ENCODE measurements at regions not wholly inside any gene's neighbourhood (a gene's known extent, or its start where the extent isn't known, plus 50 kb on each side); places are given as distances from the start of the nearest gene placed in this dataset.

- Histone ChIP-seq H2BK15ac (ENCODE audit: low read length) (no peak overlapping the region), H3K23me2 (ENCODE audit: low read depth, low read length) (no peaks in the 10 kb centered on the region), H3K14ac (ENCODE audit: insufficient read length) (no peak overlapping the region), H3K4me1 (replicated peaks in 1 of 4; ENCODE audit: control insufficient read depth in 3 of 4, insufficient read depth in 4 of 4, low read length in 3 of 4) (no peaks in the 10 kb centered on the region), H3K23ac (ENCODE audit: insufficient read length) (no peak overlapping the region), H3K27ac (ENCODE audit: low read depth, low read length) (no peak overlapping the region), H2AFZ (ENCODE audit: low read length) (no peak overlapping the region), H3K4me2 (ENCODE audit: insufficient read depth in 1 of 2, low read depth in 2 of 2, low read length in 2 of 2) (no peak overlapping the region), H4K5ac (ENCODE audit: insufficient read length, low read depth, low read length) (no peak overlapping the region), H3K79me2 (ENCODE audit: control insufficient read depth in 1 of 2, insufficient read depth in 2 of 2, low read length in 2 of 2) (no peaks in the 10 kb centered on the region), H3K36me3 (ENCODE audit: control insufficient read depth in 2 of 4, insufficient read depth in 4 of 4, low read length in 3 of 4) (no peaks in the 10 kb centered on the region), H3K56ac (replicated peaks; ENCODE audit: insufficient read length, low read depth, low read length) (no peak overlapping the region), H3K79me1 (ENCODE audit: low read depth, low read length) (no peaks in the 10 kb centered on the region), H4K91ac (replicated peaks; ENCODE audit: insufficient read length, low read length) (no peak overlapping the region), H4K20me1 (replicated peaks in 1 of 2; ENCODE audit: control insufficient read depth in 1 of 2, insufficient read depth in 2 of 2, low read length in 2 of 2) (no peaks in the 10 kb centered on the region), H3K18ac (ENCODE audit: extremely low read depth, low read length) (no peak overlapping the region), H4K8ac (ENCODE audit: extremely low read depth, insufficient read depth, low read length) (no peak overlapping the region), H2BK12ac (ENCODE audit: low read depth, low read length) (no peak overlapping the region), H2AK5ac (ENCODE audit: low read depth, low read length) (no peak overlapping the region), H3K4me3 (ENCODE audit: extremely low read depth in 1 of 4, insufficient read depth in 2 of 4, low read depth in 3 of 4, low read length in 4 of 4) (no peak overlapping the region), H2BK20ac (ENCODE audit: low read length) (no peak overlapping the region), H3K27me3 (replicated peaks in 1 of 4; ENCODE audit: control insufficient read depth in 3 of 4, extremely low read depth in 1 of 4, insufficient read depth in 3 of 4, low read length in 3 of 4) (peaks cover 0 to 1% (median 0%) of the 10 kb centered on the region in 4 experiments; a peak in 1 of 7 replicates), H3K4ac (replicated peaks; ENCODE audit: insufficient read length, low read depth, low read length) (no peak overlapping the region), H2BK120ac (replicated peaks; ENCODE audit: low read depth, low read length) (no peak overlapping the region), H2BK5ac (ENCODE audit: low read depth, low read length) (no peak overlapping the region), H3K9ac (replicated peaks in 1 of 4; ENCODE audit: extremely low read depth in 1 of 4, low read depth in 3 of 4, low read length in 3 of 4) (no peak overlapping the region), H3K9me3 (ENCODE audit: insufficient read depth in 2 of 2, low read depth in 1 of 2, low read length in 1 of 2) (no peaks in the 10 kb centered on the region)
- no peak for TF ChIP-seq MAFK (IDR thresholded peaks at IDR 0.05; ENCODE audit: low read depth, low read length)
- TF ChIP-seq HDAC6 (IDR thresholded peaks at IDR 0.05; ENCODE audit: low read depth, low read length): no peak
- no peak for TF ChIP-seq EGR1 (IDR thresholded peaks at IDR 0.05; ENCODE audit: borderline replicate concordance, low read depth, low read length)
- TF ChIP-seq PHF8 (conservative IDR thresholded peaks at IDR 0.05; ENCODE audit: low read depth, low read length): no peak
- TF ChIP-seq FOSL1 (IDR thresholded peaks at IDR 0.05; ENCODE audit: insufficient read depth, low read depth, low read length): no peak
- TF ChIP-seq TAF1 (IDR thresholded peaks at IDR 0.05; ENCODE audit: low read depth, low read length): no peak
- CTCF ChIA-PET (ENCODE audit: partially characterized antibody): no interaction called here
- no peak for DNase-seq (ENCODE audit: low read depth in 1 of 2, low spot score in 2 of 2)
- POLR2A ChIA-PET (ENCODE audit: partially characterized antibody): no interaction called here
- FAIRE-seq: no peak
- 98% methylated on average over 4 of the region's 4 CpGs; no CpG with 5 or more reads in 1 of the 2 experiments for WGBS, 2 experiments (ENCODE audit: extremely low coverage in 1 of 2, insufficient coverage in 1 of 2, insufficient read length in 1 of 2, insufficient replicate concordance in 2 of 2, low coverage in 1 of 2, low lambda C conversion rate in 2 of 2, missing lambda C conversion rate in 1 of 2)
Measured at GRCh38 chr6:19059102-19059501, 672.0 kb downstream of the RNF144B start.

Data from H1 (cell line).